Upper lobe of left lung (tissue), 6 donors: ENCODE measurements at regions not wholly inside any gene's neighbourhood (a gene's known extent, or its start where the extent isn't known, plus 50 kb on each side); places are given as distances from the start of the nearest gene placed in this dataset.
"Not testable (repeated sequence)": the region's sequence is repeated elsewhere in the genome, so short reads cannot be mapped to it uniquely, and the experiment has no call there.

ENCODE experiments used
- ATAC-seq, 2 donors: fragments of 200-7000 bp; cut with Tn5 transposase; one replicate each; pipeline ENCODE4 v1.9.1; 2022; ENCODE audit warnings: mild to moderate bottlenecking in 2 of 2, moderate library complexity in 2 of 2; ENCODE audit not compliant: low FRiP score in 2 of 2
- DNase-seq, 2 donors: peaks; one replicate each; pipeline ENCODE4 v3.0.0-alpha.2; 2019 to 2020
- H3K27ac ChIP-seq, 4 donors: fragments of 200-600 bp; sonication (generic); one replicate each; pipeline ENCODE4 v1.5.1; 2016 to 2019
- H3K27me3 ChIP-seq, 4 donors: fragments of 200-600 bp; sonication (generic); one replicate each; pipeline ENCODE4 v1.5.1; 2017 to 2019
- H3K36me3 ChIP-seq, 4 donors: fragments of 200-600 bp; sonication (generic); one replicate each; pipeline ENCODE4 v1.5.1; 2016 to 2019
- H3K4me1 ChIP-seq, 4 donors: fragments of 200-600 bp; sonication (generic); one replicate each; pipeline ENCODE4 v1.5.1; 2018 to 2019
- H3K4me3 ChIP-seq, 4 donors: fragments of 200-600 bp; sonication (generic); one replicate each; pipeline ENCODE4 v1.5.1; 2017 to 2019; ENCODE audit warnings: mild to moderate bottlenecking in 2 of 4, moderate library complexity in 1 of 4
- H3K9me3 ChIP-seq, 4 donors: fragments of 200-600 bp; sonication (generic); one replicate each; pipeline ENCODE4 v1.5.1; 2018 to 2019
- CTCF ChIP-seq, 6 experiments: fragments of 450-650 bp in 4 of 6; fragments of 200-600 bp in 2 of 6; sonication (generic) in 2 of 6; IDR thresholded peaks; one replicate each; pipeline ENCODE4 v1.5.1; 2016 to 2019; ENCODE audit warnings: antibody characterized with exemption in 6 of 6
- EP300 ChIP-seq, 4 donors: sonication (generic); formaldehyde crosslinking; IDR thresholded peaks; one replicate each; pipeline ENCODE4 v1.5.1; 2017; ENCODE audit warnings: antibody characterized with exemption in 4 of 4, control low read depth in 2 of 4
- POLR2A ChIP-seq, 4 donors: fragments of 450-650 bp; IDR thresholded peaks; one replicate each; pipeline ENCODE4 v1.5.1; 2016 to 2017; ENCODE audit warnings: antibody characterized with exemption in 4 of 4, mild to moderate bottlenecking in 2 of 4
- POLR2AphosphoS5 ChIP-seq, 2 donors: sonication (generic); formaldehyde crosslinking; IDR thresholded peaks; one replicate each; pipeline ENCODE4 v1.5.1; 2017; ENCODE audit warnings: antibody characterized with exemption in 2 of 2
- WGBS, 2 donors: methylation state at CpG; one replicate each; pipeline ENCODE4 v1.1.5; 2017 to 2018; 5-methylcytosine and 5-hydroxymethylcytosine counted together
- donor health status: DM: no; HTN: no; CAD: no; lungs with moderate emphysema.
- donor health status: DM: no; HTN: yes; CAD: no; lungs with severe emphysema.

GRCh38 chr15:23761386-23761785, 74.3 kb upstream of the NDN start:
- ATAC-seq, result no peak
- Histone ChIP-seq H3K36me3 (no peaks in the 10 kb centered on the region), H3K9me3 (no peaks in the 10 kb centered on the region), H3K27me3 (no peaks in the 10 kb centered on the region), H3K4me3 (no peak overlapping the region), H3K27ac (no peak overlapping the region), H3K4me1 (no peaks in the 10 kb centered on the region)
- TF ChIP-seq POLR2A (IDR thresholded peaks at IDR 0.05), result no peak
- TF ChIP-seq CTCF (IDR thresholded peaks at IDR 0.05), result no peak
- TF ChIP-seq POLR2AphosphoS5 (IDR thresholded peaks at IDR 0.05), result no peak
- TF ChIP-seq EP300 (IDR thresholded peaks at IDR 0.05), result no peak
- DNase-seq, result no peak
- 78 to 83% methylated on average over 6 of the region's 6 CpGs for WGBS, 2 donors

DNA sequence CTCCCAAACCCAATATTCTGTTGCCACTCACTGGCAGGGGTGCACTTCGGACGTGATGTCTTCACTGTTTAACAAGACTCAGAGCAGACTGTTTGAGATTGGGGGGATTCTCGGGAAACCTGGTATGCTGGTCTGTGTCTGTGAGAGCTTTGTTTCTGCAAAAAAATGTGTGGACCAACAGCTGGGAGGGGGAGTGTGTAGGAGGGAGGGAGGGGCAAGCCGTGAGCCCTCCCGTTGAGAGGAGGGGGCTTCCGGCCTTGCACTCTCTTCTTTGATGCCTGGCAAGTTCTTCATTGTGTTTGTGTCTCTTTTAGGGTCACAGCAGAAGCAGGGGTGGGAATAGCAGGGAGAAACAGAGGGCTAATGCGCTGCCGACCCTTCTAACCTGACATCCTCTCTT, 74.9 kb upstream of the NDN start:
- ATAC-seq, result no peak
- TF ChIP-seq EP300 (IDR thresholded peaks at IDR 0.05) (no peak), POLR2A (IDR thresholded peaks at IDR 0.05) (no peak), POLR2AphosphoS5 (IDR thresholded peaks at IDR 0.05) (no peak), CTCF (IDR thresholded peaks at IDR 0.05) (no peak)
- H3K27me3 ChIP-seq, result no peaks in the 10 kb centered on the region
- 62 to 71% methylated on average over 8 of the region's 8 CpGs for WGBS, 2 donors
- peaks cover 0 to 5% (median 2%) of the 10 kb centered on the region in 4 donors for H3K9me3 ChIP-seq
- no peak for DNase-seq
- H3K4me3 ChIP-seq, result no peak overlapping the region
- H3K36me3 ChIP-seq, result no peaks in the 10 kb centered on the region
- H3K4me1 ChIP-seq, result no peaks in the 10 kb centered on the region
- H3K27ac ChIP-seq, result no peak overlapping the region

GRCh38 chr15:23763021-23763420, 75.9 kb upstream of the NDN start:
- DNase-seq (no peak), ATAC-seq (no peak)
- 85 to 93% methylated on average over 9 of the region's 9 CpGs for WGBS, 2 donors
- H3K4me3 ChIP-seq, result no peak overlapping the region
- TF ChIP-seq CTCF (IDR thresholded peaks at IDR 0.05) (no peak), POLR2AphosphoS5 (IDR thresholded peaks at IDR 0.05) (no peak), EP300 (IDR thresholded peaks at IDR 0.05) (no peak), POLR2A (IDR thresholded peaks at IDR 0.05) (no peak)
- H3K36me3 ChIP-seq, result no peaks in the 10 kb centered on the region
- no peak overlapping the region for H3K27ac ChIP-seq
- H3K9me3 ChIP-seq, result peaks cover 0 to 10% (median 3%) of the 10 kb centered on the region in 4 donors
- no peaks in the 10 kb centered on the region for H3K27me3 ChIP-seq
- H3K4me1 ChIP-seq, result no peaks in the 10 kb centered on the region

DNA sequence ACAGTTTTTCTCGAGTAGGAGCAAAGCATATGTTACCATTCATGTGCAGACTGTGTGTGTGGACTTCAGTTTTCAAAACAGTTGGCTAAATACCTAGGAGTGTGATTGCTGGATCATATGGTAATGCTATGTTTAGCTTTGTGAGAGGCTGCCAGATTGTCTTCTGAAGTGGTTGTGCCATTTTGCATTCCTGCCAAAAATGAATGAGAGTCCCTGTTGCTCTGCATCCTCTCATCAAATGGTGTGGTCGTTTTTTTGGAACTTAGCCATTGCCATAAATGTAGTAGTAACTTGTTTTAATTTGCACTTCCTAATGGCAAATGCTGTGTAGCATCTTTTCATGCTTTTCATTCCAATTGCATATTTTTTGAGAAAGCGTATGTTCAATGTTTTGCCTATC, 77.2 kb upstream of the NDN start:
- WGBS, 2 donors, result 49 to 60% methylated on average over 3 of the region's 3 CpGs
- TF ChIP-seq POLR2AphosphoS5 (IDR thresholded peaks at IDR 0.05) (no peak), CTCF (IDR thresholded peaks at IDR 0.05) (no peak), POLR2A (IDR thresholded peaks at IDR 0.05) (no peak), EP300 (IDR thresholded peaks at IDR 0.05) (no peak)
- no peak overlapping the region for H3K4me3 ChIP-seq
- H3K36me3 ChIP-seq, result no peaks in the 10 kb centered on the region
- H3K27ac ChIP-seq, result no peak overlapping the region
- no peaks in the 10 kb centered on the region for H3K27me3 ChIP-seq
- peaks cover 0 to 11% (median 4%) of the 10 kb centered on the region in 4 donors for H3K9me3 ChIP-seq
- ATAC-seq, result no peak
- H3K4me1 ChIP-seq, result no peaks in the 10 kb centered on the region
- DNase-seq, result no peak

GRCh38 chr15:23764716-23765115, 77.6 kb upstream of the NDN start:
- Histone ChIP-seq H3K4me3 (no peak overlapping the region), H3K36me3 (no peaks in the 10 kb centered on the region), H3K27ac (no peak overlapping the region), H3K27me3 (no peaks in the 10 kb centered on the region), H3K4me1 (no peaks in the 10 kb centered on the region), H3K9me3 (peaks cover 0 to 15% (median 5%) of the 10 kb centered on the region in 4 donors)
- no peak for ATAC-seq
- TF ChIP-seq EP300 (IDR thresholded peaks at IDR 0.05) (no peak), POLR2AphosphoS5 (IDR thresholded peaks at IDR 0.05) (no peak), POLR2A (IDR thresholded peaks at IDR 0.05) (no peak), CTCF (IDR thresholded peaks at IDR 0.05) (no peak)
- no peak for DNase-seq
- 74 to 78% methylated on average over 4 of the region's 4 CpGs for WGBS, 2 donors

DNA sequence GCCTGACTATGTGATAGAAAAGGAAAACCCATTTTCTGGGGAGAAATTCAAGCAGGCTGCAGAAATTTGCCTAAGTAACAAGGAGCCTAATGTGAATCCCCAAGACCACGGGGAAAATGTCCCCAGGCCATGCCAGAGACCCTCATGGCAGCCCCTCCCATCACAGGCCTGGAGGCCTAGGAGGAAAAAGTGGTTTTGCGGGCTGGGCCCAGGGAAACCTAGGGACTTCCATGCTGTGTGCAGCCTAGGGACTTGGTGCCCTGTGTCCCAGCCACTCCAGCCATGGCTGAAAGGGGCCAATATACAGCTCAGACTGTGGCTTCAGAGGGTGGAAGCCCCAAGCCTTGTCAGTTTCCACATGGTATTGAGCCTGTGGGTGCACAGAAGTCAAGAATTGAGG, 79.7 kb upstream of the NDN start:
- not testable (repeated sequence) for H3K36me3 ChIP-seq, H3K27ac ChIP-seq, H3K27me3 ChIP-seq, H3K4me1 ChIP-seq, H3K4me3 ChIP-seq, DNase-seq, ATAC-seq
- WGBS, 2 donors, result 68 to 86% methylated on average over 2 of the region's 2 CpGs
- peaks cover 0 to 18% (median 5%) of the 10 kb centered on the region in 4 donors for H3K9me3 ChIP-seq
